Amniotic stem cell (primary cell): ENCODE measurements at regions not wholly inside any gene's neighbourhood (a gene's known extent, or its start where the extent isn't known, plus 50 kb on each side); places are given as distances from the start of the nearest gene placed in this dataset.
A peak's percentile ranks its signal among the peaks of the same experiment; 100 is the strongest.
"Not testable (repeated sequence)": the region's sequence is repeated elsewhere in the genome, so short reads cannot be mapped to it uniquely, and the experiment has no call there.

Experiments used
- DNase-seq: peaks from one replicate; lab custom pipeline; 2025; lab: John Stamatoyannopoulos, UW

- DNase-seq = not testable (repeated sequence)
Measured at GRCh38 chr3:168779970-168780645, 684.4 kb upstream of the GOLIM4 start.

DNA sequence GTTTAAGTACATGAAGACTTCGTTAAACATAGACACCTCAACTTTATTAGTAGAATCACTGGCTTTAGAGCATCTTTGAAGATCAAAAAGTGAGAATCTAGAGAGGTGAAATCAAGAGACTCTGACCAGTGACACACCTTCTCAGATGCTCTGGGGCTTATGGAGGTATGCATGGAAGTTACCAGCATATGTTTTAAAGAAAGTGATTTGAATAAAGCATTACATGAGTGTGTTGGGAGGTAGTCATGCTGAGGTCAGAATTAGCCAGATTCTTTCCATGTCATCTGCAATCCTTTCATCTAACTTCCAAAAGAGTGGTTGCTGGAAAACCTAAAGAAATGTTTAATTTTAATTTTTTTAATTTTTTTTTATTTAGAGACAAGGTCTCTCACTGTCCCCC, 658.0 kb upstream of the GOLIM4 start:
- DNase-seq = no peak

- no peak for DNase-seq
Measured at GRCh38 chr3:168752339-168752738, 656.6 kb upstream of the GOLIM4 start.

GRCh38 chr3:168747697-168748096, 652.0 kb upstream of the GOLIM4 start:
- no peak for DNase-seq

GRCh38 chr3:168738527-168739325, 643.0 kb upstream of the GOLIM4 start:
- no peak for DNase-seq

DNA sequence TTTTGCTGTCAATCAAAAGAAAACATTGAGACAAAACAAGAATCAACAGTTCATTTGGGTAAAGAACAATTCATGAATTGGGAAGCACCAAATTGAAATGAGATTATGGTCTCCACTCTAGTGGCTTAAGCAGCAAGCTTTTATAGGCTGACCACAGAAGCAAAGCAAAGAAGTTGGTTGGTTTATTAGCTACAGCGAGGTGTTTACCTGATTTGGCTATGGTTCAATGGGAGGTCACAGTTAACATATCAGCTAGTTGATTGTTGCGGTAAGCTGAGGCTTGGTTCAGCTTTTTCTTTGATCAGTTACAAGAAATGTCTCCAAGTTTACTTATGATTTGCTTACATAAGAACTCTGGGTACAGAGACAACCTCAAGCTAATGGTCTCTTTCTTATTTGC, 640.5 kb upstream of the GOLIM4 start:
- DNase-seq = no peak

DNA sequence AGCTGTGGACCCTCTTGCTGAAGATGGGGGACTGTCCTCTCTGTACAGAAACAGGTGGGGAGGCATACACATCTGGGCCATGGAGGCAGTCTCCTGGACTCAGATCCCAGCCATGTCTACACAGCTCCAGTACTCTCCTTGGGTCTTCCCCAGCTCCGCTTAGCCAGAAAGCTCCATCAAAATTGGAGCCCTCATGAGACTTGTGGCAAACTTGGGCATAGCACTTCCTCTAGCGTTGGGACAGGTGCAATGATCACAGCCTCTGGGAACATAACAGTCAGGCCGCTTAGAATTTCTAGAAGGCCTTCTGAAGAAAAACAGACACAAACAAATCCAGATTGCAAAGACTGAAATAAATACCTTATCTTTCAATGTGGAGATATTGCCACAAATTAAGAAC, 634.3 kb upstream of the GOLIM4 start:
- no peak for DNase-seq

- DNase-seq = peak; percentile 6
Measured at GRCh38 chr3:168722091-168722490, 626.4 kb upstream of the GOLIM4 start.

- no peak for DNase-seq
Measured at GRCh38 chr3:168714609-168715240, 619.0 kb upstream of the GOLIM4 start.

GRCh38 chr3:168709073-168709472, 613.3 kb upstream of the GOLIM4 start:
- DNase-seq = no peak

DNA sequence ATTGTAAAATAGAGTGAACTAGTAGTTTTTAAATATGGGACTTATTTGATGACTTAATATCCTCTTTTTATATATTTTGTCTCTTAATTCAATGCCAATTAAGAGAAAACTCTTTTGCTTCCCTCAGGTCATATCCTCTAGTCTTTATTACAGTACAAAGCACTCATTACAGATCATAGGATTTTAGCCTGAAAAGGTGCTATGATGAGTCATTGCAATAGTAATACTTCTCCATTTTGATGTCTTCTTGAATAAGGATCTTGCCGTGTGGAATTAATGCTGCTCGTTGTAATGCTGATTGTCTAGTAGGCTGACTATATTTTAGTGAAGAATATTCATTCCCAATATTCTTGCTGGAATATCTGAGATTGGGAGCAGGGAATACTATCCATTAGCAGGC, 612.2 kb upstream of the GOLIM4 start:
- no peak for DNase-seq

DNA sequence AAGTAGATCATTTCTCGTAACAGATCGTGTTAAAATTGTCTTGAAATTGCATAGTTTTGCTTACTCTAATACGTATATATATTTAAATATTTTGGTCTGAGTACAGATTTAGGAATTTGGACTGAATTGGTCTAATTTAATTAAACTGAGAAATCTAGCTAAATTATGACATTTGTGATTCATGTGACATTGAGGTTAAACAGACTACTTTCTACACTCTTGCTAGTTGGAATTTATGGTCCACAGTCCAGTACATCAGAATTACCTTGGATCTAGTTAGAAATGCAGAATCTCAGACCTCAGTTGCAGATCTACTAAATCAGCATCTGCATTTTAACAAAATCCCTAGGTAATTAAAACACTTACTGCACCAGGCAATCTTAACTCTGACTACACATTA, 609.7 kb upstream of the GOLIM4 start:
- DNase-seq = no peak

- DNase-seq = no peak
Measured at GRCh38 chr3:168696051-168696450, 600.3 kb upstream of the GOLIM4 start.

- DNase-seq = no peak
Measured at GRCh38 chr3:168693870-168694269, 598.1 kb upstream of the GOLIM4 start.

GRCh38 chr3:168688267-168688666, 592.5 kb upstream of the GOLIM4 start:
- DNase-seq = no peak

GRCh38 chr3:168684519-168684918, 588.8 kb upstream of the GOLIM4 start:
- DNase-seq = no peak

- DNase-seq = no peak
Measured at GRCh38 chr3:168678730-168679129, 583.0 kb upstream of the GOLIM4 start.

- no peak for DNase-seq
Measured at GRCh38 chr3:168671091-168671490, 575.4 kb upstream of the GOLIM4 start.

- not testable (repeated sequence) for DNase-seq
Measured at GRCh38 chr3:168660879-168661657, 565.3 kb upstream of the GOLIM4 start.

GRCh38 chr3:168659015-168659414, 563.3 kb upstream of the GOLIM4 start:
- no peak for DNase-seq

- DNase-seq = no peak
Measured at GRCh38 chr3:168655611-168656010, 559.9 kb upstream of the GOLIM4 start.

DNA sequence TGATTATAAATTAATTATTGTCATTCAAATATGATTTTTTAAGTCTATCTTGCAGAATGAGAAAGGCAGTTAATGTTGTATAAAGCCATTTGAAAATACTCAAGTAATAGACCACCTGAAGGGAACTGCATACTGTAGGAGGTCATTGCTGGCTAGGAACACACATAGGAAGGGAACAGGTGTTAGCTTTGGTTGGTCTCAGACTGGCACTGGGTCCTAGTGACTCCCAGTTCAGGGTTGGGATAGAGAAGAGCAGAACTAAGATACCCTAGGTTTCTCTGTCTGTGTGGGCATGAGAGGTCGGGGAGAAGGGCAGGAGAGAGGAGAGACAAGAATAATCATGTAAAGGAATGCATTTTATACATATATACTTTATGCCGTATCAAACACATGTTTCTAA, 559.0 kb upstream of the GOLIM4 start:
- DNase-seq = no peak
